ENCODE measurements at regions not wholly inside any gene's neighbourhood (a gene's known extent, or its start where the extent isn't known, plus 50 kb on each side); places are given as distances from the start of the nearest gene placed in this dataset.

DNA sequence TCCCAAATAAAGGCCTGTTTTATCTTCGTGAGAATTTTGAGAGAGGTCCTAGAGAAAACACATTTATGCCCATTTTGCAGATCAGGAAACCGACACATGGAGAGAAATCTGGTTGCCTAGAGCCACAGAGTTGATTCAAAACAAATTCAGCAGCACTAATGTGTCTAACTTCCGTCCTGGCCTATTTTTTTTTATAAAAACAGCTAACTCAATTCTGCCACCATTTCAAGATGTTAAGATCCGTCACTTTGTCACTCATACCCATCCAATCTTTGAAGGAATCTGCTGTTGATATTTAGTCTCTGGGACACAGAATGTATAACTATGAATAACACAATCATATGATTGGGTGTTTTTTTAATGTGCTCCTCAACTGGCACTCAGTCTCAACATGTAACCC lies 611.1 kb upstream of the ARID1B start:
- ATAC-seq (no peak), FAIRE-seq (no peak), DNase-seq (ENCODE audit: low read depth in 1 of 2, low spot score in 1 of 2) (no peak)
- ChIA-PET CTCF (no interaction called here), POLR2A (no interaction called here)
- 21% methylated on average over 4 of the region's 4 CpGs for WGBS (ENCODE audit: missing lambda C conversion rate)
- H3K4me3 ChIP-seq: no peak overlapping the region
- no peak overlapping the region for H3K27ac ChIP-seq
- no peaks in the 10 kb centered on the region for H3K9me3 ChIP-seq
- H3K4me1 ChIP-seq: no peaks in the 10 kb centered on the region
- H3K4me2 ChIP-seq: no peak overlapping the region
- no peak for TF ChIP-seq FOSL2 (IDR thresholded peaks at IDR 0.05)
- TF ChIP-seq FOSL2 (CRISPR knock-in tag; IDR thresholded peaks at IDR 0.05): no peak
- TF ChIP-seq POLR2A (IDR thresholded peaks at IDR 0.05; ENCODE audit: low read length): no peak
- no peak for TF ChIP-seq HOXB13 (CRISPR knock-in tag; IDR thresholded peaks at IDR 0.05; ENCODE audit: low read depth)
- TF ChIP-seq SREBF2 (IDR thresholded peaks at IDR 0.05): no peak
- TF ChIP-seq, protein P1, sequence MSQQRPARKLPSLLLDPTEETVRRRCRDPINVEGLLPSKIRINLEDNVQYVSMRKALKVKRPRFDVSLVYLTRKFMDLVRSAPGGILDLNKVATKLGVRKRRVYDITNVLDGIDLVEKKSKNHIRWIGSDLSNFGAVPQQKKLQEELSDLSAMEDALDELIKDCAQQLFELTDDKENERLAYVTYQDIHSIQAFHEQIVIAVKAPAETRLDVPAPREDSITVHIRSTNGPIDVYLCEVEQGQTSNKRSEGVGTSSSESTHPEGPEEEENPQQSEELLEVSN (IDR thresholded peaks at IDR 0.05; ENCODE audit: borderline replicate concordance, low read depth): no peak
- TF ChIP-seq, protein P2, sequence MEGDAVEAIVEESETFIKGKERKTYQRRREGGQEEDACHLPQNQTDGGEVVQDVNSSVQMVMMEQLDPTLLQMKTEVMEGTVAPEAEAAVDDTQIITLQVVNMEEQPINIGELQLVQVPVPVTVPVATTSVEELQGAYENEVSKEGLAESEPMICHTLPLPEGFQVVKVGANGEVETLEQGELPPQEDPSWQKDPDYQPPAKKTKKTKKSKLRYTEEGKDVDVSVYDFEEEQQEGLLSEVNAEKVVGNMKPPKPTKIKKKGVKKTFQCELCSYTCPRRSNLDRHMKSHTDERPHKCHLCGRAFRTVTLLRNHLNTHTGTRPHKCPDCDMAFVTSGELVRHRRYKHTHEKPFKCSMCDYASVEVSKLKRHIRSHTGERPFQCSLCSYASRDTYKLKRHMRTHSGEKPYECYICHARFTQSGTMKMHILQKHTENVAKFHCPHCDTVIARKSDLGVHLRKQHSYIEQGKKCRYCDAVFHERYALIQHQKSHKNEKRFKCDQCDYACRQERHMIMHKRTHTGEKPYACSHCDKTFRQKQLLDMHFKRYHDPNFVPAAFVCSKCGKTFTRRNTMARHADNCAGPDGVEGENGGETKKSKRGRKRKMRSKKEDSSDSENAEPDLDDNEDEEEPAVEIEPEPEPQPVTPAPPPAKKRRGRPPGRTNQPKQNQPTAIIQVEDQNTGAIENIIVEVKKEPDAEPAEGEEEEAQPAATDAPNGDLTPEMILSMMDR (IDR thresholded peaks at IDR 0.05): no peak
- TF ChIP-seq KDM5A (IDR thresholded peaks at IDR 0.05): no peak
- TF ChIP-seq, protein P3, sequence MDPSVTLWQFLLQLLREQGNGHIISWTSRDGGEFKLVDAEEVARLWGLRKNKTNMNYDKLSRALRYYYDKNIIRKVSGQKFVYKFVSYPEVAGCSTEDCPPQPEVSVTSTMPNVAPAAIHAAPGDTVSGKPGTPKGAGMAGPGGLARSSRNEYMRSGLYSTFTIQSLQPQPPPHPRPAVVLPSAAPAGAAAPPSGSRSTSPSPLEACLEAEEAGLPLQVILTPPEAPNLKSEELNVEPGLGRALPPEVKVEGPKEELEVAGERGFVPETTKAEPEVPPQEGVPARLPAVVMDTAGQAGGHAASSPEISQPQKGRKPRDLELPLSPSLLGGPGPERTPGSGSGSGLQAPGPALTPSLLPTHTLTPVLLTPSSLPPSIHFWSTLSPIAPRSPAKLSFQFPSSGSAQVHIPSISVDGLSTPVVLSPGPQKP (IDR thresholded peaks at IDR 0.05; ENCODE audit: low read depth, low read length): no peak
- TF ChIP-seq RAD21 (conservative IDR thresholded peaks at IDR 0.05 in 1 of 2, IDR thresholded peaks at IDR 0.05 in 1 of 2): no peak
- TF ChIP-seq CBX2 (IDR thresholded peaks at IDR 0.05; ENCODE audit: borderline replicate concordance, low read depth): no peak
- no peak for TF ChIP-seq NPAS2 (CRISPR knock-in tag; IDR thresholded peaks at IDR 0.05; ENCODE audit: borderline replicate concordance)
- no peak for TF ChIP-seq NFE2L2 (conservative IDR thresholded peaks at IDR 0.05; ENCODE audit: low read length)
- TF ChIP-seq EHF (CRISPR knock-in tag; IDR thresholded peaks at IDR 0.05): no peak
- TF ChIP-seq ESRRA (IDR thresholded peaks at IDR 0.05; ENCODE audit: borderline replicate concordance, low read length): no peak
- TF ChIP-seq ZNF302 (CRISPR knock-in tag; IDR thresholded peaks at IDR 0.05): no peak
- no peak for TF ChIP-seq TP53 (CRISPR knock-in tag; IDR thresholded peaks at IDR 0.05)
- TF ChIP-seq MAFK (IDR thresholded peaks at IDR 0.05; ENCODE audit: partially characterized antibody): no peak
- TF ChIP-seq, protein P4, sequence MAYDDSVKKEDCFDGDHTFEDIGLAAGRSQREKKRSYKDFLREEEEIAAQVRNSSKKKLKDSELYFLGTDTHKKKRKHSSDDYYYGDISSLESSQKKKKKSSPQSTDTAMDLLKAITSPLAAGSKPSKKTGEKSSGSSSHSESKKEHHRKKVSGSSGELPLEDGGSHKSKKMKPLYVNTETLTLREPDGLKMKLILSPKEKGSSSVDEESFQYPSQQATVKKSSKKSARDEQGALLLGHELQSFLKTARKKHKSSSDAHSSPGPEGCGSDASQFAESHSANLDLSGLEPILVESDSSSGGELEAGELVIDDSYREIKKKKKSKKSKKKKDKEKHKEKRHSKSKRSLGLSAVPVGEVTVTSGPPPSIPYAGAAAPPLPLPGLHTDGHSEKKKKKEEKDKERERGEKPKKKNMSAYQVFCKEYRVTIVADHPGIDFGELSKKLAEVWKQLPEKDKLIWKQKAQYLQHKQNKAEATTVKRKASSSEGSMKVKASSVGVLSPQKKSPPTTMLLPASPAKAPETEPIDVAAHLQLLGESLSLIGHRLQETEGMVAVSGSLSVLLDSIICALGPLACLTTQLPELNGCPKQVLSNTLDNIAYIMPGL (CRISPR knock-in tag; IDR thresholded peaks at IDR 0.05; ENCODE audit: borderline replicate concordance): no peak
- TF ChIP-seq ZSCAN20 (CRISPR knock-in tag; IDR thresholded peaks at IDR 0.05): no peak
- no peak for TF ChIP-seq NR3C1 (IDR thresholded peaks at IDR 0.05)

DNA sequence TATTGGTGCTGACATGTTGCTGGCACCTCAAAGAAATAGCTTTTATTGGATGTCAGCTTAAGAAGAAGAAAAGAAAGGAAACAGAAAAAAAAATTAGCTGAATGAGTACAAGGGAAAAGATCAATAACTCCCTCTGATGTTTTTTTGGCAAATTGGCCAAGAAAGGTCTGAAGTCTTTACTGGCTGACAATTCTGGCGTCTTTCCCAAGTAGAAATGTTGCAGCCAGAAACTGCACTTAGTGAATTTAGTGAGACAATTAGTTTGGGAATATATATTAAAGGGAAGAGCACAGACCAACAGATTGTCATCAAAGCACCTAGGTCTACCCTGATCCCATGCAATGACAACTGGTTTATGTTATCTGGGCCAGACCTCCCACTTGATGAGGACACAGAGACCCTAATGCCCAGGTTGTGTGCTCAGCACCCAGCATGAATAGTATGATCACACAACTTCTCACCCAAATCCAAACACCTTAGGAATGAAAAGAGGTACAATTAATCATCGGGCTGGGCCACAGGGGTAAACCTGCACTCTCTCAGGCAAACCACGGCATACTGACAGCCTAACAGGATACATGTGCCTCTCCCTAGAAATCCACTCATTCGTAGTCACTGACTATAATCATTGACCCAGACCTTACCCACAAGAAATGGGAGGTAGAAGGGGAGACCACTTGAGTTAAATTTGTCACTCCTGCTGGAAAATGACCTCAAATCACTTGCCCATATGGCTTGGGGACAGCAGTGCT lies 612.3 kb upstream of the ARID1B start:
- WGBS (ENCODE audit: missing lambda C conversion rate): 42% methylated on average over 4 of the region's 4 CpGs
- Histone ChIP-seq H3K4me3 (no peak overlapping the region), H3K9me3 (no peaks in the 10 kb centered on the region), H3K4me1 (no peaks in the 10 kb centered on the region), H3K27ac (no peak overlapping the region), H3K4me2 (no peak overlapping the region)
- FAIRE-seq (no peak), DNase-seq (ENCODE audit: low read depth in 1 of 2, low spot score in 1 of 2) (no peak), ATAC-seq (no peak)
- TF ChIP-seq SMC3 (IDR thresholded peaks at IDR 0.05) (no peak), CBX8 (IDR thresholded peaks at IDR 0.05) (no peak), HEYL (CRISPR knock-in tag; IDR thresholded peaks at IDR 0.05) (no peak), NPAS2 (CRISPR knock-in tag; IDR thresholded peaks at IDR 0.05; ENCODE audit: borderline replicate concordance) (no peak), PHF8 (IDR thresholded peaks at IDR 0.05; ENCODE audit: borderline replicate concordance, low read depth) (no peak), RNF2 (IDR thresholded peaks at IDR 0.05; ENCODE audit: borderline replicate concordance, low read depth) (no peak)
- TF ChIP-seq, protein P5, sequence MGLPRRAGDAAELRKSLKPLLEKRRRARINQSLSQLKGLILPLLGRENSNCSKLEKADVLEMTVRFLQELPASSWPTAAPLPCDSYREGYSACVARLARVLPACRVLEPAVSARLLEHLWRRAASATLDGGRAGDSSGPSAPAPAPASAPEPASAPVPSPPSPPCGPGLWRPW (IDR thresholded peaks at IDR 0.05): no peak
- TF ChIP-seq, protein P6, sequence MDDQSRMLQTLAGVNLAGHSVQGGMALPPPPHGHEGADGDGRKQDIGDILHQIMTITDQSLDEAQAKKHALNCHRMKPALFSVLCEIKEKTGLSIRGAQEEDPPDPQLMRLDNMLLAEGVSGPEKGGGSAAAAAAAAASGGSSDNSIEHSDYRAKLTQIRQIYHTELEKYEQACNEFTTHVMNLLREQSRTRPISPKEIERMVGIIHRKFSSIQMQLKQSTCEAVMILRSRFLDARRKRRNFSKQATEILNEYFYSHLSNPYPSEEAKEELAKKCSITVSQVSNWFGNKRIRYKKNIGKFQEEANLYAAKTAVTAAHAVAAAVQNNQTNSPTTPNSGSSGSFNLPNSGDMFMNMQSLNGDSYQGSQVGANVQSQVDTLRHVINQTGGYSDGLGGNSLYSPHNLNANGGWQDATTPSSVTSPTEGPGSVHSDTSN (IDR thresholded peaks at IDR 0.05): no peak
- TF ChIP-seq, protein P7, sequence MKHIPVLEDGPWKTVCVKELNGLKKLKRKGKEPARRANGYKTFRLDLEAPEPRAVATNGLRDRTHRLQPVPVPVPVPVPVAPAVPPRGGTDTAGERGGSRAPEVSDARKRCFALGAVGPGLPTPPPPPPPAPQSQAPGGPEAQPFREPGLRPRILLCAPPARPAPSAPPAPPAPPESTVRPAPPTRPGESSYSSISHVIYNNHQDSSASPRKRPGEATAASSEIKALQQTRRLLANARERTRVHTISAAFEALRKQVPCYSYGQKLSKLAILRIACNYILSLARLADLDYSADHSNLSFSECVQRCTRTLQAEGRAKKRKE (CRISPR knock-in tag; IDR thresholded peaks at IDR 0.05; ENCODE audit: low read depth): no peak
- CTCF ChIA-PET: no interaction called here
- POLR2A ChIA-PET: interaction anchor here (0.5 kb wide), 1 partner anchor 850 kb away, joined by 7 read pairs; no protein-coding TSS in a partner anchor

Measured in A549 (cell line).